ENCODE measurements at regions not wholly inside any gene's neighbourhood (a gene's known extent, or its start where the extent isn't known, plus 50 kb on each side); places are given as distances from the start of the nearest gene placed in this dataset.
"Not testable (repeated sequence)": the region's sequence is repeated elsewhere in the genome, so short reads cannot be mapped to it uniquely, and the experiment has no call there.

- in situ Hi-C loops (cut with MboI; ENCODE audit: low sequenced_read_pairs in 4 of 4), result no loop called here
- peak overlapping the region; percentile 85 to 99 (median 94) for H3K27ac ChIP-seq
These were observed 55.2 kb upstream of the WNT7B start for GRCh38 chr22:46031965-46032851.

GRCh38 chr22:46033256-46034200 lies 56.6 kb upstream of the WNT7B start:
- Histone ChIP-seq H3K4me3 (no peak overlapping the region), H3K27me3 (no peaks in the 10 kb centered on the region), H3K9me3 (no peaks in the 10 kb centered on the region), H3K36me3 (no peaks in the 10 kb centered on the region), H3K27ac (peak overlapping the region; percentile 85 to 99 (median 94)), H3K4me1 (peaks cover 30 to 35% of the 10 kb centered on the region in 2 donors)
- DNase-seq (peak in 1 of 2 donors; percentile 19), ATAC-seq (peak in 1 of 2 donors; percentile 37)
- in situ Hi-C loops (cut with MboI; ENCODE audit: low sequenced_read_pairs in 4 of 4), result no loop called here
- intact Hi-C loops (cut with DNase I; ENCODE audit: low total_unique reads), result loop anchor here (2.0 to 10.0 kb wide), 2 partner anchors 47 to 709 kb away; no protein-coding TSS in a partner anchor
- TF ChIP-seq POLR2A (IDR thresholded peaks at IDR 0.05) (peak; percentile 21 to 63), CTCF (IDR thresholded peaks at IDR 0.05 in 4 of 5, conservative IDR thresholded peaks at IDR 0.05 in 1 of 5) (no peak)

More at GRCh38 chr22:46031965-46032851, 55.2 kb upstream of the WNT7B start:
- DNase-seq (peak in 1 of 2 donors; percentile 14), ATAC-seq (no peak)
- Histone ChIP-seq H3K4me3 (no peak overlapping the region), H3K36me3 (no peaks in the 10 kb centered on the region), H3K9me3 (no peaks in the 10 kb centered on the region), H3K27me3 (no peaks in the 10 kb centered on the region), H3K4me1 (peaks cover 30 to 39% of the 10 kb centered on the region in 2 donors)
- intact Hi-C loops (cut with DNase I; ENCODE audit: low total_unique reads), result loop anchor here (10.0 kb wide), 1 partner anchor 707 kb away; no protein-coding TSS in a partner anchor
- TF ChIP-seq POLR2A (IDR thresholded peaks at IDR 0.05) (no peak), CTCF (IDR thresholded peaks at IDR 0.05 in 4 of 5, conservative IDR thresholded peaks at IDR 0.05 in 1 of 5) (no peak)

- H3K27me3 ChIP-seq; H3K36me3 ChIP-seq; in situ Hi-C loops (cut with MboI; ENCODE audit: low sequenced_read_pairs in 4 of 4); ATAC-seq; H3K9me3 ChIP-seq; H3K4me3 ChIP-seq: not testable (repeated sequence)
- peak in 1 of 2 donors; percentile 17 for DNase-seq
- Histone ChIP-seq H3K27ac (peak overlapping the region; percentile 85 to 99 (median 94)), H3K4me1 (peaks cover 33 to 35% of the 10 kb centered on the region in 2 donors)
- intact Hi-C loops (cut with DNase I; ENCODE audit: low total_unique reads), result loop anchor here (2.0 to 10.0 kb wide), 2 partner anchors 46 to 710 kb away; no protein-coding TSS in a partner anchor
These were observed 57.5 kb upstream of the WNT7B start for GRCh38 chr22:46034480-46034879.

- ATAC-seq (peak in 1 of 2 donors; percentile 0), DNase-seq (no peak)
- peak overlapping the region; percentile 48 to 52 (median 52) for H3K4me3 ChIP-seq
- H3K27me3 ChIP-seq, result no peaks in the 10 kb centered on the region
- H3K9me3 ChIP-seq, result no peaks in the 10 kb centered on the region
- TF ChIP-seq CTCF (IDR thresholded peaks at IDR 0.05 in 4 of 5, conservative IDR thresholded peaks at IDR 0.05 in 1 of 5) (no peak), POLR2A (IDR thresholded peaks at IDR 0.05) (no peak)
- H3K27ac ChIP-seq, result peak overlapping the region; percentile 85 to 99 (median 94)
- peaks cover 36 to 39% of the 10 kb centered on the region in 2 donors for H3K4me1 ChIP-seq
- H3K36me3 ChIP-seq, result no peaks in the 10 kb centered on the region
- intact Hi-C loops (cut with DNase I; ENCODE audit: low total_unique reads), result loop anchor here (1.0 to 10.0 kb wide), 3 partner anchors 45 to 711 kb away; no protein-coding TSS in a partner anchor
- in situ Hi-C loops (cut with MboI; ENCODE audit: low sequenced_read_pairs in 4 of 4), result no loop called here
These were observed 58.4 kb upstream of the WNT7B start for GRCh38 chr22:46035380-46035741.
